BLaER1 (cell line): ENCODE measurements at regions not wholly inside any gene's neighbourhood (a gene's known extent, or its start where the extent isn't known, plus 50 kb on each side); places are given as distances from the start of the nearest gene placed in this dataset.
"Not testable (repeated sequence)": the region's sequence is repeated elsewhere in the genome, so short reads cannot be mapped to it uniquely, and the experiment has no call there.

Experiments used
- H3K27ac ChIP-seq: shearing (Covaris generic); formaldehyde crosslinking; 2 replicates; pipeline ENCODE4 v1.8.1; 2022
- H3K27me3 ChIP-seq: shearing (Covaris generic); formaldehyde crosslinking; 2 replicates; pipeline ENCODE4 v1.8.1; 2022
- H3K36me3 ChIP-seq: shearing (Covaris generic); formaldehyde crosslinking; 2 replicates; pipeline ENCODE4 v1.8.1; 2022
- H3K4me1 ChIP-seq: shearing (Covaris generic); formaldehyde crosslinking; 2 replicates; pipeline ENCODE4 v1.8.1; 2022
- H3K4me2 ChIP-seq: shearing (Covaris generic); formaldehyde crosslinking; 2 replicates; pipeline ENCODE4 v1.8.1; 2022
- H3K4me3 ChIP-seq: shearing (Covaris generic); formaldehyde crosslinking; 2 replicates; pipeline ENCODE4 v1.8.1; 2022
- H3K9ac ChIP-seq: shearing (Covaris generic); formaldehyde crosslinking; 2 replicates; pipeline ENCODE4 v1.8.1; 2022
- H3K9me3 ChIP-seq: shearing (Covaris generic); formaldehyde crosslinking; 2 replicates; pipeline ENCODE4 v1.8.1; 2022
- H4K20me1 ChIP-seq: shearing (Covaris generic); formaldehyde crosslinking; 2 replicates; pipeline ENCODE4 v1.8.1; 2022
- Cebpa-rat ChIP-seq: shearing (Covaris generic); IDR thresholded peaks from 2 replicates; pipeline ENCODE4 v1.8.1; 2022

GRCh38 chr2:8376603-8377410 is 305.0 kb upstream of the ID2 start:
- no peak overlapping the region for H3K9ac ChIP-seq
- H3K27me3 ChIP-seq = no peaks in the 10 kb centered on the region
- H3K4me1 ChIP-seq = peaks cover 52% of the 10 kb centered on the region
- no peak overlapping the region for H3K4me3 ChIP-seq
- H3K4me2 ChIP-seq = peak overlapping the region; percentile 61
- no peak for TF ChIP-seq Cebpa-rat
- no peak overlapping the region for H3K27ac ChIP-seq
- no peaks in the 10 kb centered on the region for H3K9me3 ChIP-seq
- H4K20me1 ChIP-seq = no peaks in the 10 kb centered on the region
- H3K36me3 ChIP-seq = no peaks in the 10 kb centered on the region

- H3K9me3 ChIP-seq = no peaks in the 10 kb centered on the region
- H3K4me2 ChIP-seq = peak overlapping the region; percentile 91
- no peak overlapping the region for H3K27ac ChIP-seq
- no peaks in the 10 kb centered on the region for H3K27me3 ChIP-seq
- no peak overlapping the region for H3K9ac ChIP-seq
- TF ChIP-seq Cebpa-rat = no peak
- no peak overlapping the region for H3K4me3 ChIP-seq
- H4K20me1 ChIP-seq = no peaks in the 10 kb centered on the region
- no peaks in the 10 kb centered on the region for H3K36me3 ChIP-seq
- peaks cover 52% of the 10 kb centered on the region for H3K4me1 ChIP-seq
Observed at GRCh38 chr2:8378016-8378810, 303.6 kb upstream of the ID2 start.

- H3K4me1 ChIP-seq = peaks cover 52% of the 10 kb centered on the region
- H3K9me3 ChIP-seq = no peaks in the 10 kb centered on the region
- no peak for TF ChIP-seq Cebpa-rat
- H3K36me3 ChIP-seq = no peaks in the 10 kb centered on the region
- no peak overlapping the region for H3K4me3 ChIP-seq
- H3K9ac ChIP-seq = no peak overlapping the region
- no peaks in the 10 kb centered on the region for H4K20me1 ChIP-seq
- H3K4me2 ChIP-seq = peak overlapping the region; percentile 91
- H3K27ac ChIP-seq = peak overlapping the region; percentile 82
- no peaks in the 10 kb centered on the region for H3K27me3 ChIP-seq
Observed at GRCh38 chr2:8379128-8379527, 302.7 kb upstream of the ID2 start.

DNA sequence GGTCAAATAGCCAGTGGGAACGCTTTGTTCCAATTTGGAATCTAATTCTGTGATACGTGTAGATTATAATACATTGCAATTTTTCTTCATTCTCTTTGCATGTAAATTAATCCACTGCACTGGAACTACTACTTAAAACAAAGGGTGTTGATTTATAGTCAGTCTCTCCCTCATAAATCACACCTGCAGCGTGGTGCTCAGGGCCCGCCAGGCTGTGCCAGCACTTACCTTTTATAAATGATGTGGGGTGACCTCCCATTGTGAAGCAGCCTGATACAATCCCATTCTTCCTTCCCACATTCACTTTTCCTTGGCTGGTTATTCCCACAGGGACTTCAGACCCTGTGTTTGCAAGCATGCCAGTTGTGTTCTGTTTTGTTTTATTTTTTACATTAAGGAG is 302.3 kb upstream of the ID2 start:
- Histone ChIP-seq H3K4me2 (peak overlapping the region; percentile 91), H4K20me1 (no peaks in the 10 kb centered on the region), H3K27me3 (no peaks in the 10 kb centered on the region), H3K36me3 (no peaks in the 10 kb centered on the region), H3K4me3 (peak overlapping the region; percentile 39), H3K4me1 (peaks cover 52% of the 10 kb centered on the region), H3K9me3 (no peaks in the 10 kb centered on the region), H3K9ac (peak overlapping the region; percentile 48; the same call in 1 of the 2 replicates), H3K27ac (peak overlapping the region; percentile 82)
- TF ChIP-seq Cebpa-rat = no peak

GRCh38 chr2:8380026-8380425 is 301.8 kb upstream of the ID2 start:
- Histone ChIP-seq H3K9ac (peak overlapping the region; percentile 48; the same call in 1 of the 2 replicates), H3K4me3 (peak overlapping the region; percentile 39), H3K4me2 (peak overlapping the region; percentile 91), H3K27ac (peak overlapping the region; percentile 82), H3K4me1 (peaks cover 52% of the 10 kb centered on the region), H3K9me3 (no peaks in the 10 kb centered on the region), H3K27me3 (no peaks in the 10 kb centered on the region), H4K20me1 (no peaks in the 10 kb centered on the region), H3K36me3 (no peaks in the 10 kb centered on the region)
- TF ChIP-seq Cebpa-rat = no peak

GRCh38 chr2:8380566-8380965 is 301.3 kb upstream of the ID2 start:
- Histone ChIP-seq H3K27me3 (no peaks in the 10 kb centered on the region), H3K4me3 (0 out of 2 replicates have a peak overlapping the region, but pooled peaks have one; percentile 39), H3K9me3 (no peaks in the 10 kb centered on the region), H3K4me1 (peaks cover 52% of the 10 kb centered on the region), H3K9ac (peak overlapping the region; percentile 48; the same call in 1 of the 2 replicates), H3K36me3 (no peaks in the 10 kb centered on the region), H4K20me1 (no peaks in the 10 kb centered on the region), H3K4me2 (peak overlapping the region; percentile 91), H3K27ac (peak overlapping the region; percentile 82)
- no peak for TF ChIP-seq Cebpa-rat

DNA sequence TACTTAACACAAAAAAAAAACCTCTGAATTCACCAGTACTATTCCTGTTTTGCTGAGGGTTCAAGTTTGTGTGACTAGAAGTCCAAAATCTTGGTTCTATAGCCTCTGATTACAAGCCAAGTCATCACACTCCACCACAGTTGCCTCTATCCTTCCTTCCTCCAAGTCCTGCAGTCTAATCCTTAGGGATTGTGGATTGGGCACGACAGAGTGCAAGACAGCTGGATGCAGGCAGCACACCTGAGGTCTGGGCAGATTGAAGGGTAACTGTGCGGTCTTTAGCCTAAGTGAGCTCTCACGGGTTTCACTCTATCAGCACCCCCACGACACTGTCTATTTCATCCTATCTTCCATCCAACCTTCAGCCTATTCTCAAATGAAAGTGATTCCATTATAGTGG is 299.4 kb upstream of the ID2 start:
- no peak for TF ChIP-seq Cebpa-rat
- peaks cover 40% of the 10 kb centered on the region for H3K4me1 ChIP-seq
- no peak overlapping the region for H3K4me2 ChIP-seq
- H3K4me3 ChIP-seq = no peak overlapping the region
- peaks cover 6% of the 10 kb centered on the region for H3K9me3 ChIP-seq
- no peaks in the 10 kb centered on the region for H4K20me1 ChIP-seq
- H3K9ac ChIP-seq = no peak overlapping the region
- no peaks in the 10 kb centered on the region for H3K36me3 ChIP-seq
- H3K27ac ChIP-seq = no peak overlapping the region
- no peaks in the 10 kb centered on the region for H3K27me3 ChIP-seq

- H3K9ac ChIP-seq, H3K27ac ChIP-seq, H4K20me1 ChIP-seq, H3K4me1 ChIP-seq, H3K4me2 ChIP-seq, H3K4me3 ChIP-seq, H3K27me3 ChIP-seq, H3K36me3 ChIP-seq: not testable (repeated sequence)
- H3K9me3 ChIP-seq = peaks cover 12% of the 10 kb centered on the region
Observed at GRCh38 chr2:8386748-8387147, 295.1 kb upstream of the ID2 start.

GRCh38 chr2:8388781-8389180 is 293.1 kb upstream of the ID2 start:
- Histone ChIP-seq H3K9ac (no peak overlapping the region), H3K36me3 (no peaks in the 10 kb centered on the region), H3K9me3 (peaks cover 12% of the 10 kb centered on the region), H3K4me1 (peaks cover 13% of the 10 kb centered on the region), H3K27ac (no peak overlapping the region), H4K20me1 (no peaks in the 10 kb centered on the region), H3K4me3 (no peak overlapping the region), H3K27me3 (no peaks in the 10 kb centered on the region), H3K4me2 (no peak overlapping the region)
- TF ChIP-seq Cebpa-rat = no peak

DNA sequence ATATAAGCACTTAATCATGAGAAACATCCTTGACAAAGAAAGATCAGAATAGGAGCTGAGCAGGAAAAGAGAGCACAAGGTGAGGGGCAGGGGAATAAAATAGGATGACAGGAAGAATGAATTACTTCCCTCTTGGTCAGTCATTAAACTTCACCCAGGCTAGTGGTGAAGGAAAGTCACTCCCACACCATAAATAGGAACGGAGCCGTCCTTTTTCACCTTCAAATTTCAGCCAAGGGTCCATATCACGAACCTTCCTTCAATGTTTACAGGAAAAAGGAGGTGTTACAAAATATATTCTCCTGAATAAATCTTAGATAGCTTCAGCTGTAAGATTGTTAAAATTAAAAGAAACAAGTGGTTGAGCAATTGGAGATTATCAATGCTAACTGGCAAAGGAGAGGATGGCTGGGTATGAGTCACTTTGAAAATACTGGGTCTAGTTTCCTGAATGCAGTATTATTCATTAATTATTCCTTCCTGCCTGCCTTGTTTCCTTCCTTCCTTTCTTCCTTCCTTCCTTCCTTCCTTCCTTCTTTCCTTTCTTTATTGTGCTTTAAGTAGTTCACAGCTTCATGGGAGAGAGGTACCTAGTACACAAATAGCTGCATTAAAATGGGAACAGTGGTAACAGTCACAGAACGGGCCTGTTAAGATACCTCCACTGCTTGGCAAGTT is 292.3 kb upstream of the ID2 start:
- Histone ChIP-seq H3K9ac (no peak overlapping the region), H3K4me3 (no peak overlapping the region), H3K36me3 (no peaks in the 10 kb centered on the region), H3K4me1 (peaks cover 21% of the 10 kb centered on the region), H4K20me1 (no peaks in the 10 kb centered on the region), H3K27me3 (no peaks in the 10 kb centered on the region), H3K4me2 (no peak overlapping the region), H3K9me3 (peaks cover 12% of the 10 kb centered on the region), H3K27ac (no peak overlapping the region)
- TF ChIP-seq Cebpa-rat = no peak
